ENCODE measurements at regions not wholly inside any gene's neighbourhood (a gene's known extent, or its start where the extent isn't known, plus 50 kb on each side); places are given as distances from the start of the nearest gene placed in this dataset.

GRCh38 chr1:56169856-56170255 lies 409.5 kb downstream of the PLPP3 start:
- no peak for FAIRE-seq
- DNase-seq (ENCODE audit: insufficient read length, low spot score): no peak

DNA sequence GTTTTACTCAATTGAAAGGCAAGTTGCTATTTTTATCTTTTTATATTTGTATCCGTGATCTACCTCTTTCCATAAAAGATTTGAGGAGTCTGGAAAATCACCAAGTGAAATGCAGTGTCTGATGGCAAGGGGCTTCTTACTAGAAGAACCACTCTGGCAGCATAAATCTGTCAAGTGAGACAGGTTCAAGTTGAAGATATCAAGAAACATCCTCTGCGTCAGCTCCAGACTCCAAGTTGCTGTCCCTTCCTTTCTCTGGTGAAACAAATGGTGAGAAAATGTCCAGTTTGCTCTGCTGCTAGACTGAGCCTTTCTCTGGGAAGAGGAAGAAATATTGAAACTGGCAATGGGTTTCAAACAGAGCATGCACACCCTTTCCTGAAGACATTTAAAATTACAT lies 411.2 kb downstream of the PLPP3 start:
- FAIRE-seq: no peak
- DNase-seq (ENCODE audit: insufficient read length, low spot score): no peak

DNA sequence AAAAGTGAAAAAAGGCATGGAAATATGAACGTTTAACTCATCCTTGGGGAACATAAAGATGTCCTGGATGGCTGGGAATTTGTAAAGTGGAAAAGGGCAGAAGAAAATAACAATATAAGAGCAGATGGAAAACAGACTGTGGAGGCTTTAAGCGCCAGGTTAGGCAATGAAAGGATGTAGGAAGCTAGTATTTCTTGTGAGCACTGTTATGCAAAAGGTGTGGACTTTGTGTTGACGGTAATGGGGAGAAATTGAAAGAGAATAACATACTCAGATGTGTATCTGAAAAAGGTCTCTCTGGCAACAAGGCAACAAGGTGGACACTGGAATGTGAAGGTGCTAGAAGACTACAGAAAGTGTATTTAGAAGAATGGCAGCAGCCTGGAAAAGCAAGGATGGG lies 411.8 kb downstream of the PLPP3 start:
- no peak for FAIRE-seq

GRCh38 chr1:56160773-56161315 lies 418.5 kb downstream of the PLPP3 start:
- FAIRE-seq (no peak), DNase-seq (ENCODE audit: insufficient read length, low spot score) (no peak)

More for the DNA sequence above, 411.8 kb downstream of the PLPP3 start:
- no peak for DNase-seq (ENCODE audit: insufficient read length, low spot score)

DNA sequence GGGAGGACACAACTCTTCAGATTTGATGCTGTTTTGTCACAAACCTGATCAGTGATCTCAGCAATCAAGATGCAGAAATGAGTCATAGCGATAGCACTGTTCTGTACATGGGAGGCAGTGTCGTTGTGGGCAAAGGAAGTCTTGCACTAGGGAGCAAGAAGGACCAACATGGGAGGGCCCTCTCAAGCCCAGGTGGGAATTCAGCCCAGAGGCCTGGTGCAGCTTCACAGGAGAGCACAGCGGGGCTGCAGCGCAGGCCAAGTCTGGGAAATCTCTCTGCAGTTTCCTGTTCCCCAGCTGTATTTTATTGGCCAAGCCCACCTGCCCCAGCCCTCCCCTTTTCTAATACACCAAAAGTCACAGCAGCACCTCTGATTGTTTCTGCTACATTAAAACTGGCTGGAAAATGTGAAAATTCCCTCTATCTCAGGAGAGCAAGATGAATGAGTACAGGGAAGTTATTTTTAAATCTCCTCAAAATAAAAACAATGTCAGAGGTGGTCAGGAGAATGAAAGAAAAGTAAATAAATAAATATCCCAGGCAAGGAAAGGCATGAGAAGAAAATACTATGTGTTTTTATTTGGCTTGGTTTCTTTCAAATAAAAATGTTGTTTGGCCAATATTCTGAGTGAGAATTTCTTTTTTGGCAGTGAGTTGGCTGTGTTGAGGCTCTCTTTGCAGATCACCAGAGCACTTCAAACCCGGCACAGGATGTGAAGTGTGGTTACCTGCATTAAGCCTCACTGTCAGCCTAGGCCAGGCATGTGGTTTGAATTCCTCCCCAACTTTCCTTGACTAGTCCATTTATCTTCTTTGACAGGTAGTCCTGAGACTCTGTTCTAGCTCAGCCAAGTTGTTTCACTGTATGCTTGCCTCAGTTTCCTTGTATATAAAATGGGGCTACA lies 422.1 kb downstream of the PLPP3 start:
- FAIRE-seq (no peak), DNase-seq (ENCODE audit: insufficient read length, low spot score) (no peak)

- FAIRE-seq: no peak
- no peak for DNase-seq (ENCODE audit: insufficient read length, low spot score)
These were observed 426.1 kb downstream of the PLPP3 start for GRCh38 chr1:56153276-56153675.

- DNase-seq (ENCODE audit: insufficient read length, low spot score) (no peak), FAIRE-seq (no peak)
These were observed 426.7 kb downstream of the PLPP3 start for GRCh38 chr1:56152635-56153034.

DNA sequence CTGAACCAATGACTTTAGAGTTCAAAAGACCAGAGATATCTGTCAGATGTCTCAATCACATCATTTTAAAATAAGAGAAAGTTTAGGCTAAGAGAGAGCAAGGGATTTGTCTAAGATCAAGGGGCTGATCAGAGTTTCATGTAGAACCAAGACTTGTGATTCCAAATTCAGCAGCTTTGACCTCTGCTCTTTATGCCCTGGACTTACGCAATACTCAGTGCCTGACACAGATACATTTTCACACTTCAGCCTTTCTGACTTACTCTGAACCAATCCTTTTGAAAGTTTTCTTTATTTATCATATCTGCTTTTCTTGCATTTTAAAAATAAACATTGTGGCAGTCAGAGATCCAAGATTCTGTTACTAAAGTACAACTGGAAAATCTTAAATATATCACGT lies 428.0 kb downstream of the PLPP3 start:
- FAIRE-seq (no peak), DNase-seq (ENCODE audit: insufficient read length, low spot score) (no peak)

GRCh38 chr1:56150441-56151215 lies 428.7 kb downstream of the PLPP3 start:
- DNase-seq (ENCODE audit: insufficient read length, low spot score) (no peak), FAIRE-seq (no peak)

- DNase-seq (ENCODE audit: insufficient read length, low spot score): no peak
- no peak for FAIRE-seq
These were observed 429.6 kb downstream of the PLPP3 start for GRCh38 chr1:56149761-56150160.

DNA sequence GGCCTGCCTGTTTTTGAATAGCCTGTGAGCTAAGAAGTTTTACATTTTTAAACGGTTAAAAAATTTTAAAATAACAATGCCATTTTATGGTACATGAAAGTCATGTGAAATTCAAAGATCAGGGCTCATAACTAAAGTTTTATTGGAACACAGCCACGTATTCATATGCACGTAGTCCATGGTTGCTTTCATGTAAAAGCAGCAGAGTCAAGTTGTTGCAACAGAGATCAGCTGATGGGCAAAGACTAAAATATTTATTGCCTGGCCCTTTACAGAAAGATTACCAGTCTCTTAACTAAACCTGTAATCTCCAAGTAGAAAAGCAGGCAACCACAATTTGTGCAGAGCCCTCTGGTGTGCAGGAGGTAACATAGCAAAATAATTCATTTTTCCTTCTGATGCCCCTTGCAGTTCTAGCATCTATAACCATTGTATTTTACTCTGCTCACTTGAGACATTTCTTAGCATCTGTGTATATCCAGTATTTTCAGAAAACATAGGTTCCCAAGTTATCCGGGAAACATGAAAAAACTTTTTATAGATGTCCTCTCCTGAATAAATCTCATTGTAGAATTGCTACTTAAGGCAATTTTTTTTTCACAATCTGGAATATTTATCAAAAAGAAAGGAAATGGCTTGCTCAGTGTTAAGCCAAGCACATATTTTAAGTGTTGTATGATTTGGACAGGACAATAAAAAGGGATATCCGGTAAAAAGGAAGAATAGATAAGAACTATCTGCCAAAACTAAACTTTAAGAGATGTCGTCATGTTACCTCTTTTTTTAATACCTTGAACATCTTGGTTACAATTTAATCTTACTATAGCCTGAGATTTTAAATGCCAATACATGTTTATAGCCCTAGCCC lies 430.8 kb downstream of the PLPP3 start:
- FAIRE-seq: no peak
- no peak for DNase-seq (ENCODE audit: insufficient read length, low spot score)

GRCh38 chr1:56147459-56147858 lies 431.9 kb downstream of the PLPP3 start:
- FAIRE-seq: no peak
- DNase-seq (ENCODE audit: insufficient read length, low spot score): no peak

DNA sequence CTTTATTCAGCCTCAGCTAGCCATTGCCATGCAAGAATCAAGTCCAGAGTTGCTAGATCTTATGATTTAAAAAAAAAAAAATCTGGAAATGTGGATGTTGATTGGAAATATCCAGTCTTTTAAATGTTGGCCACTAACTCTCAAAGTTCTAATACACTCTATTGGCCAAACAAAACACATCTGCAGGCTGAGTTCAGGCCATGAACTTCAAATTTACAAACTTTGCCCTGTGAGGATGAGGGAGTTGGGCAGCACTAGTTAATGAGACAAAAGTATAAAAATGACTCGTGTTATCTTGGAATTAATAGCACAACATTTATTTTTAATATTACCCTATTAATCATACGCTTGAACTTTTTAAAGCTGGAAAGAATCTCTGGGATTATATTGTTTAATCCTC lies 432.3 kb downstream of the PLPP3 start:
- FAIRE-seq (no peak), DNase-seq (ENCODE audit: insufficient read length, low spot score) (no peak)

DNA sequence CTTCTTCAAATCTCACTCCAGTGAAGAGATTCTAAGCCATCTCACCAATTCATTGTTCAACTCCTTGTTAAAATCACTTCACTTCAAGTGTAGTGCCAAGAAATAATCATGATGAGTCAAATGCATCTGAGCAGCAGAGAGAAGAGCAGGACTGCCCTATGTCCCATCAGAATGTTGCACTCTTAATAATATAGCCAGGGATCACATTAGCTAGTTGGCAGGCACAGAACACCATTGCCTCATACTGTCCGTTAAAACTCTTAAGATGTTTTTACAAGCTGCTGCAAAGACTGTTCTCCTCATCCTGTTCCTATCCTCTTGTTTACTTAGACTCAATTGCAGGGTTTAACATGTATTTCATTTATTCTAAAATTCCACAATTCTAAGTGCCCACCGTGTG lies 432.9 kb downstream of the PLPP3 start:
- DNase-seq (ENCODE audit: insufficient read length, low spot score) (no peak), FAIRE-seq (no peak)

DNA sequence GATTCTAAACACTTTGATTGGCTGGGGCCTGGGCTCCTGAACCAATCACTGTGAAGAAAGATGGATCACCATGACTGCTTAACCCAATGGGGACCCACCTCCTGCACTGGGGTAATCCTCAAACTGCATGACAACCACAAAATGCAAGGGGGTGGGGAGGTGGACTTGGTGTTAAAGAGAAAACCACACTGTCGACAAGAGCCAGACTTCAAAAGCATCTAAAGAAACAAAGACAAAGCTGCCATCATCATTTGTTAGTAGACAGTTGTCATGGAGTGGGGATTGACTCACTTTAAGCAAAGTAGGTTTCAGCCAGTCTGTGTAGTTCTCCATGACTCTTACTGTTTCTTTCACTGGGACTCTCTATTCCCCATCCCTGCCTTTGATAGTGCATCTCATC lies 433.8 kb downstream of the PLPP3 start:
- FAIRE-seq (no peak), DNase-seq (ENCODE audit: insufficient read length, low spot score) (no peak)

GRCh38 chr1:56142301-56142700 lies 437.1 kb downstream of the PLPP3 start:
- DNase-seq (ENCODE audit: insufficient read length, low spot score): no peak
- FAIRE-seq: no peak

- DNase-seq (ENCODE audit: insufficient read length, low spot score) (no peak), FAIRE-seq (no peak)
These were observed 439.5 kb downstream of the PLPP3 start for GRCh38 chr1:56139836-56140235.

- FAIRE-seq (no peak), DNase-seq (ENCODE audit: insufficient read length, low spot score) (no peak)
These were observed 441.6 kb downstream of the PLPP3 start for GRCh38 chr1:56137521-56138505.

DNA sequence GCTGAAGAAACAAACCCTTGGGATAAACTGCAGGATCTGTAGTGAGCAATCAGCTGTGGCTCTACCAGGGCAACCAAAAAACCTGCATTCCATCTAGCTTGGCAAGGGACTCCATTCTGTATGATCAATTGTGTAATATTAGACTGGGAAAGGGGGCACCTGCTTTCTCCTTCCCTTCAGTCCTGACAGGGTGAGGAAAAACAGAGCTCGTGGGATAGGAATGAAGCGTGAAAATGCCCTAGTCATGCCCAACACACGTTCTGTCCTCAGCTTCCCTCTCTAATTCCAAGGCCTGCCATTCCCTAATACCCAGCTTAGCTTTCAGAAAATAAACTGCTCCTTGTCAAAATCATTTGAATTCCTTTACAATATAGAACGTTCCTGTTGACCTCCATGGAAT lies 442.3 kb downstream of the PLPP3 start:
- DNase-seq (ENCODE audit: insufficient read length, low spot score) (no peak), FAIRE-seq (no peak)

- FAIRE-seq: no peak
These were observed 443.6 kb downstream of the PLPP3 start for GRCh38 chr1:56135864-56136147.

More at GRCh38 chr1:56135864-56136147, 443.6 kb downstream of the PLPP3 start:
- DNase-seq (ENCODE audit: insufficient read length, low spot score): no peak
